Ascending aorta (tissue), 2 donors: ENCODE measurements at regions not wholly inside any gene's neighbourhood (a gene's known extent, or its start where the extent isn't known, plus 50 kb on each side); places are given as distances from the start of the nearest gene placed in this dataset.

ENCODE experiments used
- DNase-seq, 2 donors: peaks; one replicate each; pipeline ENCODE4 v3.0.0-alpha.2; 2019; ENCODE audit warnings: low spot score in 2 of 2
- H3K27ac ChIP-seq, 2 donors: fragments of 200-600 bp; sonication (generic); one replicate each; pipeline ENCODE4 v1.5.1; 2016 to 2017; ENCODE audit warnings: mild to moderate bottlenecking in 1 of 2
- H3K27me3 ChIP-seq: fragments of 200-600 bp; sonication (generic); one replicate; pipeline ENCODE4 v1.5.1; 2017
- H3K36me3 ChIP-seq, 2 donors: fragments of 200-600 bp; sonication (generic); one replicate each; pipeline ENCODE4 v1.5.1; 2016
- H3K4me1 ChIP-seq, 2 donors: fragments of 200-600 bp; sonication (generic); one replicate each; pipeline ENCODE4 v1.5.1; 2016 to 2017; ENCODE audit warnings: mild to moderate bottlenecking in 1 of 2
- H3K4me3 ChIP-seq, 2 donors: fragments of 200-600 bp; sonication (generic); one replicate each; pipeline ENCODE4 v1.5.1; 2016 to 2017; ENCODE audit warnings: mild to moderate bottlenecking in 1 of 2
- H3K9me3 ChIP-seq, 2 donors: fragments of 200-600 bp; sonication (generic); one replicate each; pipeline ENCODE4 v1.5.1; 2016
- intact Hi-C: fragments of 100-400 bp; cut with DNase I; formaldehyde crosslinking; loops from one replicate; pipeline ENCODE4 v1.15.1; 2023
- TF ChIP-seq, protein P1 (sequence below), 3 experiments: fragments of 200-600 bp in 2 of 3; fragments of 450-650 bp in 1 of 3; sonication (generic) in 2 of 3; IDR thresholded peaks; one replicate each; pipeline ENCODE4 v1.5.1; 2016 to 2019; ENCODE audit warnings: antibody characterized with exemption in 3 of 3, mild to moderate bottlenecking in 1 of 3, moderate library complexity in 1 of 3

- no peak for DNase-seq
Observed at GRCh38 chr12:88381466-88381865, 198.8 kb downstream of the KITLG start.

GRCh38 chr12:88383405-88383804 is 196.9 kb downstream of the KITLG start:
- no peak for DNase-seq
- no peaks in the 10 kb centered on the region for H3K4me1 ChIP-seq
- TF ChIP-seq, protein P1, sequence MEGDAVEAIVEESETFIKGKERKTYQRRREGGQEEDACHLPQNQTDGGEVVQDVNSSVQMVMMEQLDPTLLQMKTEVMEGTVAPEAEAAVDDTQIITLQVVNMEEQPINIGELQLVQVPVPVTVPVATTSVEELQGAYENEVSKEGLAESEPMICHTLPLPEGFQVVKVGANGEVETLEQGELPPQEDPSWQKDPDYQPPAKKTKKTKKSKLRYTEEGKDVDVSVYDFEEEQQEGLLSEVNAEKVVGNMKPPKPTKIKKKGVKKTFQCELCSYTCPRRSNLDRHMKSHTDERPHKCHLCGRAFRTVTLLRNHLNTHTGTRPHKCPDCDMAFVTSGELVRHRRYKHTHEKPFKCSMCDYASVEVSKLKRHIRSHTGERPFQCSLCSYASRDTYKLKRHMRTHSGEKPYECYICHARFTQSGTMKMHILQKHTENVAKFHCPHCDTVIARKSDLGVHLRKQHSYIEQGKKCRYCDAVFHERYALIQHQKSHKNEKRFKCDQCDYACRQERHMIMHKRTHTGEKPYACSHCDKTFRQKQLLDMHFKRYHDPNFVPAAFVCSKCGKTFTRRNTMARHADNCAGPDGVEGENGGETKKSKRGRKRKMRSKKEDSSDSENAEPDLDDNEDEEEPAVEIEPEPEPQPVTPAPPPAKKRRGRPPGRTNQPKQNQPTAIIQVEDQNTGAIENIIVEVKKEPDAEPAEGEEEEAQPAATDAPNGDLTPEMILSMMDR (IDR thresholded peaks at IDR 0.05): no peak
- no peaks in the 10 kb centered on the region for H3K36me3 ChIP-seq
- H3K27me3 ChIP-seq: no peaks in the 10 kb centered on the region
- H3K4me3 ChIP-seq: no peak overlapping the region
- intact Hi-C loops: no loop called here
- no peaks in the 10 kb centered on the region for H3K9me3 ChIP-seq
- no peak overlapping the region for H3K27ac ChIP-seq

More at GRCh38 chr12:88381466-88381865, 198.8 kb downstream of the KITLG start:
- TF ChIP-seq, protein P1 (IDR thresholded peaks at IDR 0.05): no peak
- Histone ChIP-seq H3K4me1 (no peaks in the 10 kb centered on the region), H3K4me3 (no peak overlapping the region), H3K9me3 (no peaks in the 10 kb centered on the region), H3K36me3 (no peaks in the 10 kb centered on the region), H3K27ac (no peak overlapping the region), H3K27me3 (no peaks in the 10 kb centered on the region)
- intact Hi-C loops: no loop called here

DNA sequence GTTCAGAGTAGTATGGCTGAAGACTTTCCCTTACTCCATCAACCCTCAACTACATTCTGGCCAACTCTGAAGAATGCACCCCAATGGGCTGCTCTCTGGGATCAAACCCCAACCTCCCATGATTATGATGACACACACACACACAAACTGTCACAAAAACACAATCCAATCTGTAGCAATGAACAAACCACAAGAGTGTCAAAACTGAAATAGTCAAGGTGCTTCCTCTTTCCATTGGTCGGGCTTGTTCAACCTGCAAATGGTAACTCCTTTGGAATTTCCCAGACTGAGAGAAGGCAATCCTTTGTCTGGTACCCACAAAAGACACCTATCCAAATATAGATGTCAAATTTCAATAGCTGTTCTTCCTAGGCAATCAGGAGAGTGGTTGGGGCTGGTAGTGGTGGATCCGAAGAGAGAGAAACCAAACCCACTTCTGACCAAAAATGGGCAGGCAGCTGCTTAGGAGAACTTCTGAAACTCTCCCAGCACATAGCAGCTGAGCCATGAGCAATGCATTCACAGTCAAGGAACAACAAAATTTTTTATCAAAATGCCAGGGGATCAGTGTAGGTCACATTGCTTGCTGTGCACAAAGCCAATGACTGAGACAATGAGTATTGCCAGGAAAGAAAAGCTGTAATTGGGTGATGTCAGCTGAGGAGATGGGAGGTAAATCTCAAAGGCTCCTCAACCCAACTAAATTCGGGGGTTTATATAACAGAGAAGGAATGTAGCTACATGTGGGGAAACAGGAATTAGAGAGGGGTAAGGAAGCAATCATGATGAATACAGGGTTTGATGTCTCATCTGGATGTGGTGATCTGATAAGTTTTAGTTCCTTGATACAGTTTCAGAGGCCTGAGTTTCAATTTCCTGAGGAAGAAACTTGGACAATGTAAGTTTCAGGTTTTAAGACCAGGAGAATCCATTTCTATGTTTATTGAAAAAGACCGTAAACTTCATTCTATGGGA is 191.4 kb downstream of the KITLG start:
- TF ChIP-seq, protein P1 (IDR thresholded peaks at IDR 0.05): no peak
- no peak for DNase-seq
- no peaks in the 10 kb centered on the region for H3K27me3 ChIP-seq
- intact Hi-C loops: no loop called here
- H3K27ac ChIP-seq: no peak overlapping the region
- no peak overlapping the region for H3K4me3 ChIP-seq
- no peaks in the 10 kb centered on the region for H3K9me3 ChIP-seq
- H3K36me3 ChIP-seq: no peaks in the 10 kb centered on the region
- no peaks in the 10 kb centered on the region for H3K4me1 ChIP-seq

DNA sequence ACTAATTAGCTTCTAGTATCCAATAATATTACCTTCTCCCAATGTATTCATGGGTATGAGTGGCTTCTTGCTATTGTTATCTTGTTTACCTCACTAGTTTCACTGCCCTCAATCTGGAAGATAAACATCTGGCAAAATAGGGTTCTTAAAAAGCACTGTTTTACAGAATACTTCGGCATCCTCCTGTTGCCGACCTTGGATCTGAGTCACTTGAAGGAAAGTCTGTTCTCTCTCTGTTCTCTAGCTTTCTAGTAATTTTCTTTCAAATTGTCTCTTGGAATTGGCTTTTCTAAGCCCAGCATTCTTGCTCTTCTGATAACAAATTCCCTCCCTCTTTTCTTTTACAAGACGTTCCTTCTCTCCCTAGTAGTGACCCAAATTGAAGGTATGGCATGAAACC is 189.5 kb downstream of the KITLG start:
- TF ChIP-seq, protein P1 (IDR thresholded peaks at IDR 0.05): no peak
- H3K27ac ChIP-seq: no peak overlapping the region
- H3K9me3 ChIP-seq: no peaks in the 10 kb centered on the region
- no peaks in the 10 kb centered on the region for H3K36me3 ChIP-seq
- no peaks in the 10 kb centered on the region for H3K4me1 ChIP-seq
- intact Hi-C loops: no loop called here
- no peak overlapping the region for H3K4me3 ChIP-seq
- no peak for DNase-seq
- H3K27me3 ChIP-seq: no peaks in the 10 kb centered on the region

- TF ChIP-seq, protein P1 (IDR thresholded peaks at IDR 0.05): no peak
- Histone ChIP-seq H3K4me1 (no peaks in the 10 kb centered on the region), H3K36me3 (no peaks in the 10 kb centered on the region), H3K27me3 (no peaks in the 10 kb centered on the region), H3K4me3 (no peak overlapping the region), H3K27ac (no peak overlapping the region), H3K9me3 (no peaks in the 10 kb centered on the region)
- intact Hi-C loops: no loop called here
- no peak for DNase-seq
Observed at GRCh38 chr12:88391556-88391955, 188.7 kb downstream of the KITLG start.
